OCI-LY7 (cell line): ENCODE measurements at regions not wholly inside any gene's neighbourhood (a gene's known extent, or its start where the extent isn't known, plus 50 kb on each side); places are given as distances from the start of the nearest gene placed in this dataset.

Experiments used
- CTCF ChIP-seq: fragments of 200-600 bp; sonication (generic); conservative IDR thresholded peaks from 2 replicates; pipeline ENCODE4 v1.5.1; 2014; ENCODE audit warnings: mild to moderate bottlenecking, antibody characterized with exemption, low read length, moderate library complexity, mixed read lengths
- EZH2phosphoT487 ChIP-seq: fragments of 200-600 bp; sonication (generic); IDR thresholded peaks from 2 replicates; pipeline ENCODE4 v1.6.1; 2018; ENCODE audit warnings: low read depth, borderline replicate concordance, mild to moderate bottlenecking, mixed run types, antibody characterized with exemption, low read length, moderate library complexity, mixed read lengths

- TF ChIP-seq CTCF = no peak
- no peak for TF ChIP-seq EZH2phosphoT487
Measured at GRCh38 chr5:35297755-35298154, 67.5 kb upstream of the PRLR start.
